IPS-20b (cell line): ENCODE measurements at regions not wholly inside any gene's neighbourhood (a gene's known extent, or its start where the extent isn't known, plus 50 kb on each side); places are given as distances from the start of the nearest gene placed in this dataset.

ENCODE experiments used
- H3K27ac ChIP-seq: one replicate; pipeline ENCODE4 v1.5.1; 2013; ENCODE audit warnings: low read length
- H3K27me3 ChIP-seq: 2 replicates; pipeline ENCODE4 v1.6.1; 2013; ENCODE audit warnings: mild to moderate bottlenecking, low read length, inconsistent platforms; ENCODE audit not compliant: insufficient read depth
- H3K36me3 ChIP-seq: 2 replicates; pipeline ENCODE4 v1.6.1; 2013; ENCODE audit warnings: low read depth, mild to moderate bottlenecking, inconsistent platforms, low read length, moderate library complexity; ENCODE audit not compliant: insufficient read depth
- H3K4me1 ChIP-seq: 2 replicates; pipeline ENCODE4 v1.6.1; 2013; ENCODE audit warnings: mild to moderate bottlenecking, control low read depth, inconsistent platforms, low read length, moderate library complexity; ENCODE audit not compliant: insufficient read depth
- H3K4me3 ChIP-seq: 2 replicates; pipeline ENCODE4 v1.5.1; 2013; ENCODE audit warnings: mild to moderate bottlenecking, low read length, inconsistent platforms
- H3K9ac ChIP-seq: 2 replicates; pipeline ENCODE4 v1.6.1; 2013; ENCODE audit warnings: low read depth, mild to moderate bottlenecking, inconsistent platforms, low read length, moderate library complexity
- H3K9me3 ChIP-seq: 2 replicates; pipeline ENCODE4 v1.6.1; 2013; ENCODE audit warnings: mild to moderate bottlenecking, low read depth, low read length, inconsistent platforms; ENCODE audit not compliant: insufficient read depth

DNA sequence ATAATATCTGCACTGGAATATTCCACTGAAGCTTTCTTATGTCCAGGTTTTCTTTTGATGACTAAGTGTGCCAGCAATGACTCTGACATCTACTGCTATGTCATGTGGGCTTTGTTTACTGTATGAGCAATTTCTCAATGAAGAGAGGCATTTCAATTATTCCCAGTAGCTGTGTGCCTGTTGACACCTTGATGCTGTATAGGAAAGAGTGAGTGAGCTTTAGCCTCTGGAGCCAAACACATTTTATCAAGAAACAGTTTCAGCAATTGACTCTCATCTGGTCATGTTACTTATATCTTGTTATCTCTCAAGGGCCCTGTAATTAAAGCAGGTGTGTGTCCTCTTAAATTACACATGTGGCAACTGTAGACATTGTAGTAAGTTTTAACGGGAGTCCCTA, 493.2 kb upstream of the FANCL start:
- H3K9me3 ChIP-seq, result no peaks in the 10 kb centered on the region
- no peaks in the 10 kb centered on the region for H3K27me3 ChIP-seq
- H3K4me3 ChIP-seq, result no peak overlapping the region
- no peaks in the 10 kb centered on the region for H3K36me3 ChIP-seq
- H3K4me1 ChIP-seq, result peaks cover 5% of the 10 kb centered on the region; the same call in 1 of the 2 replicates
- H3K9ac ChIP-seq, result no peak overlapping the region
- H3K27ac ChIP-seq, result no peak overlapping the region

DNA sequence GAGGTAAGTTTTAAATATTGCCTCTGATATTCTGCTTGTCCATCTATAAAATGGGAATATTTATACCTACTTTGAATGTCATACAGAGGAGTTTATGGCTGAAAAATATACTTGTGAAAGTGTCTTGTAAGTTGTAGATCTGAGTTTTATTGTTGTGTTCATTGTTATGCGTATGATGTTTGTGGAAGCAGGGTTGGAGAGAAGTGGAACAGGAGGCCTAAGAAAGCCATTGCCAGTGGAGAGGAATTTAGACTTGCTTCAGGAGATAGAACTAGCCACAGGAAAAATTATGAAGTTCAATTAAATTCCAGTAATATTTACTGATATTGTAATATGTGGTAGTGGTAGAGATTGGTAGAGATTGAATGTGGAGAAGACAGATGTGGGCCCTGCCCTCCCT, 491.9 kb upstream of the FANCL start:
- no peaks in the 10 kb centered on the region for H3K27me3 ChIP-seq
- no peaks in the 10 kb centered on the region for H3K9me3 ChIP-seq
- H3K9ac ChIP-seq, result no peak overlapping the region
- no peak overlapping the region for H3K4me3 ChIP-seq
- H3K36me3 ChIP-seq, result no peaks in the 10 kb centered on the region
- no peak overlapping the region for H3K27ac ChIP-seq
- H3K4me1 ChIP-seq, result peaks cover 5% of the 10 kb centered on the region; the same call in 1 of the 2 replicates

DNA sequence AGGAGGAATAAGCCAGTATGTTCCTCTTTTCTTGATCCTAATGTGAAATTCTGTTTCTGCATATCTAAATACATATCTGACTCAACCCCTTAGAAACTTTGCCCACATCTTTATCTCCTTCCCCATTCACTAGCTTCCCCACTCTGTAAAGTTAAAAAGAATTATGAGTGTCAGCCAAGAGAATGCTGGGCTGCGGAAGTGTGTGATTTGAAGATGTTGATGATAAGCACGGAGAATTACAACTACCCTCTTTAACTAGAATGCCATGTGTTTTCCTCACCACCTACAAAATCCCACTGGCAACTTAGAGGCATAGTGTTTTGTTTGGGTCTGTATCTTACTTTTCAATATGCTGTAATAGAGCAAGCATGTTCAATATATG, 490.4 kb upstream of the FANCL start:
- Histone ChIP-seq H3K4me3 (no peak overlapping the region), H3K4me1 (peaks cover 5% of the 10 kb centered on the region; the same call in 1 of the 2 replicates)

DNA sequence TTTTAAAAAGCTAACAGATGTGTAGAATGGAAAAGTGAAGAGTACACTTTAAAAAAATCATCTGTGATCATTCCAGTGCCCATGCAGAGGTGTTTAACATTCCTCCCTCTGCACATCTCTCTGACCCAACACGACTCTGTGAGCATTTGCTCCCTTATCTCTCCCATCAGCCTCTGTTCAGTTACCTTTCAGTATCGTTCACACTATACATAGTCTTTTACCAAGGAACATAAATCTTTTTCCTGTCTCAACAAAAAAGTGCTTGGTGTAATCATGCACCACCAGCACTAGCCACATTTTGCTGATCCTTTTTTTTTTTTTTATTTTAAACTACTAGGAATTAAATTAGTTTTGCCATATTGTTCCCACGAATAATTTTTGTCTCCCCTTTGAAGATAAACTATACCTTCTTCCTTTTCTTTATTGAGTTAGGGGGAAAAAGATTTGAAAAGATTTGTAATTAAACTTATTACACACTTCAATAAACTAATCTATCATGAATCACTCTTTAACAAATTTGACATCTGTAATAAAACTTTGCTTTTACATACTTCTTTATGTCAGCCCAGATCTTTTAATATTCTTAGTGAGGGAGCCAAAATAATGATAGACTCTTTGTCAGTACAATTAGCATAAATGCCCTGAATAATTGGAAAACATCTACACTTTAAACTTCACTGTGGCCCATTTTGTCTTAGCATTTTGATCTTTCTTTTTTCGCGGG, 489.8 kb upstream of the FANCL start:
- no peaks in the 10 kb centered on the region for H3K27me3 ChIP-seq
- peaks cover 5% of the 10 kb centered on the region; the same call in 1 of the 2 replicates for H3K4me1 ChIP-seq
- no peaks in the 10 kb centered on the region for H3K36me3 ChIP-seq
- H3K27ac ChIP-seq, result no peak overlapping the region
- H3K9ac ChIP-seq, result no peak overlapping the region
- H3K4me3 ChIP-seq, result no peak overlapping the region
- no peaks in the 10 kb centered on the region for H3K9me3 ChIP-seq

More for the DNA sequence above, 490.4 kb upstream of the FANCL start:
- Histone ChIP-seq H3K27ac (no peak overlapping the region), H3K9ac (no peak overlapping the region), H3K27me3 (no peaks in the 10 kb centered on the region), H3K36me3 (no peaks in the 10 kb centered on the region), H3K9me3 (no peaks in the 10 kb centered on the region)

DNA sequence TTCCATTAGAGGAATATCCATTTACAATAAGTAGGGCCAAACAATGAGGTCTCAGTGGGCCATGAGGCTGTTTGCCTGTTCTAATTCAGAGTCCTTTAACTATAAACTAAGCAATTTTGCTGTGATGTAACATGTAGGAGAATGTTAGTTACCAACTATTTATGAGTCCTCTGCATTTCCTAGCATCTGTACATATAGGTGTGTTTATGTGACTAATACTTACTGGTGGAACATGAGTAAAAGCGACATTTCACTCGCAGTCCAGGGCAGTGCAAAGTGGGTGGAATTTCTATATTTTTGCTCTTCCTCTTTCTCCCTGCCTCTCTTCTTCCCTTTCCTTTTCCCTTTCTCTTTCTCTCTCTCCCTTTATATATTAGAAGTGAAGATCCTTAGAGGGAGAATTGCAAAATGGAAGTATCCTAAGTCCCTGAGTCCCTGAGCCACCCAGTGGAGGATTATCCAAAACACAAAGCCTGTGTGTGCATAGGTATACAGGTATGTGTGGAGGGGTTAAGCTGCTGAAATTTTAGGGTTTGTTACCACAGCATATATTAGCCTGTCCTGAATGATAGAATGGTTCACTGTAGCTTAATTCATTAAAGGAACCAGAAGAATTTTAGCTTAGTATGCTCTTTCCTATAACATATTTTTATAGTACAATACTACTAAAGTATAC, 487.0 kb upstream of the FANCL start:
- Histone ChIP-seq H3K36me3 (no peaks in the 10 kb centered on the region), H3K4me3 (no peak overlapping the region), H3K27ac (no peak overlapping the region), H3K9ac (no peak overlapping the region), H3K27me3 (no peaks in the 10 kb centered on the region), H3K4me1 (peaks cover 4% of the 10 kb centered on the region; the same call in 1 of the 2 replicates), H3K9me3 (no peaks in the 10 kb centered on the region)

DNA sequence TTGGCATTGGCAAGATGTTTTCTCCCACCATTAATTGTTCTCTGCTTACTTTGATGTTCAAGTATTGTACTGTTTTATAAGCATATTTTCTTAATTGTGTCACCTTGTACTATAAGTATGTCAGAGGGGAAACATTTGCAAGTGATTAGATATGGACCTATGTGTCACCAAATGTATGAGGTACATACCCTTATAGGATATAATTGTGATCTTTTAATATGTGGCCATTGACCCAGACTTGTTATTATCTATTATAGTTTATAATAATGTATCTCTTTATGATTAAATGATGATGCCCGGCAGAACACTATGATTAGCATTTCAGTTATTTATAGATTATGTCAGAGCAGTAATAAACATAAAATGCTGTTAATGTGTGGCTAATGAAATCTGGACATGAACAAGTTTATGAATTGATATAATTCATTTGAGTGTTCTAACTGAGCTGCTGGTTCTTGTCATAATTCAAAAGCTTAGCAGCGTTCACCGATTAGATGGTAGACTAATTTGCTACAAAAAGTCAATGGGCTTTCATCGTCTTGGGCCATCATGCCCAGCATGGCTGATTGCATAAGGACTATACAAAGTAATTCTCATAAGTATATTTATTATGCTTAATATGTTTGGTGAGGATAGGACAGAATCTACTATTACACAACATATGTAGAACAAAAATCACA, 480.9 kb upstream of the FANCL start:
- no peaks in the 10 kb centered on the region for H3K9me3 ChIP-seq
- H3K36me3 ChIP-seq, result no peaks in the 10 kb centered on the region
- H3K4me1 ChIP-seq, result peaks cover 12% of the 10 kb centered on the region; the same call in 1 of the 2 replicates
- H3K9ac ChIP-seq, result no peak overlapping the region
- H3K4me3 ChIP-seq, result no peak overlapping the region
- H3K27me3 ChIP-seq, result no peaks in the 10 kb centered on the region
- H3K27ac ChIP-seq, result no peak overlapping the region

DNA sequence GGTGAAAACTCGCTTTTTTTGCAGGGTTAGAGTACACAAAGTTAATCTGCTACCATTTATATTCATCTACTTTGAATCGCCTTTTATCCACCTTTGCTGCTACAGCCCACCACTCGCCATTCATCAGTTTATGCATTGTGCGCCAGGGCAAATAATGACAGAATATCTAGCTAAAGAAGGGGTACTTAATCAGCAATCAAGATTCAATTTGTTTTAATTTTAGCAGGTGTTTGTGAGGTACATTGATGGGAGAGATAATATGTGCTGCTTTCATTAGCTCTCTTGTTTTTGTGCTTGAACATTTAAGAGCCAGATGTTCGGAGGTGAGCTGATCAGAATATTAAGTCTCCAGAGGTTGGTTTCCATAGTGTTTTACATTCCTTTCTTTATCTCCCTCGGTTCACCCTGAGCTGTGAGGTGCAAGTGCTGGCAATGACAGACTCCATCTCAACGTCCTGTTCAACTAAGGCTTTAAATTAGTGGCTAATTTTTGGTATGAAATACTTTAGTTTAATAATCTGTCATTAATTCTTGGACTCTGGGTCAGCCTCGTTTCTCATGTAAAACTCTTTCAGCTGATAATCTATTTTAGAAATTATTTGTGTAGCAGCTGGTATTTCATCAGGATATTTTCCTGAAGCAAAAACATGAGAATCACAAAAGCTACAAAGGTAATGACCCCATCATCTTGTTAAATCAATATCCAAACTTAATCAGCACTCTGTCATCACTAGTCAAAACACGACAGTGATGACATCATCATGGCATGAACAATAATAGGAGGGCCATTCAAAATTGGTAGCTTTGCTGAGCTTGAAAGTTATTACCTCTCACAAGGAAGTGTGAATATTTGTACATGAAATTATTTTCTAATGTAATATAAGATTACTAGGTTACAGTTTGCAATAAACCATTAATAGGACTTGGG, 479.9 kb upstream of the FANCL start:
- no peaks in the 10 kb centered on the region for H3K36me3 ChIP-seq
- no peak overlapping the region for H3K27ac ChIP-seq
- peak overlapping the region; percentile 17; the same call in 1 of the 2 replicates for H3K4me3 ChIP-seq
- H3K9ac ChIP-seq, result no peak overlapping the region
- peaks cover 12% of the 10 kb centered on the region; the same call in 1 of the 2 replicates for H3K4me1 ChIP-seq
- no peaks in the 10 kb centered on the region for H3K27me3 ChIP-seq
- H3K9me3 ChIP-seq, result no peaks in the 10 kb centered on the region

DNA sequence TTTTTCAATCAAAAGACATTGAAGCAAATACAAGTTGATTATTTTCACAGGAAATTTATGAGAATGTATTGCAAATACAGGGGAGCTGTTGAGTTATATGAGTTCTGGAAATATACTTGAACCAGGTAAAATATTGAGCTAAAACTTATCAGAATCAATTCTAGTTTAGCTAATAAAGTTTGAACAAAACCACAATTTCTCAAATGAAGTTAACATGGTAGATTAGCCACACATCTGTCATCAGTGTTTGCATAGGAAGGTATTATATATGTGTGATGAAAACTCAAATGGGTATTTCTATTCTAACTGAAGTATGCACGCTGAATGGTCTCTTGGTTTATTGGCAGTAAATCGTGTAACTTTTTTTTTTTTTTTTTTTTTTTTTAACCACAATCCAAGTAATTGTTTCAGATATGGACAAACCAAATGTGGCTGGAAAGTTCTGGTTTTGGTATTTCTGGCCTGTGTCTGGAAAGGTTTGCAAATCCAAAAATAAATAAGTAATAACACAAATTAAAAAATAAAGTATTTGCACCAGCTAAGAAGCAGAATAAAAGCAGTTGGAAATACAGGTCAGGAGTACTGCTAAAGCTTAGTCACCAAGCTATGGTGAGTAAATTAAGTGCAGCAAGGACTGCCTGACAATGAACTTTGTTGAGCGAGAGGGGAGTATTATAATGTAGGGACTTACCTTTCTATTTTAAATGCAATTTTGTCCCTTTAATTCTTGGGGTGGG, 479.1 kb upstream of the FANCL start:
- Histone ChIP-seq H3K4me3 (peak overlapping the region; percentile 17; the same call in 1 of the 2 replicates), H3K36me3 (no peaks in the 10 kb centered on the region), H3K27me3 (no peaks in the 10 kb centered on the region), H3K9me3 (no peaks in the 10 kb centered on the region), H3K9ac (no peak overlapping the region), H3K4me1 (peaks cover 12% of the 10 kb centered on the region; the same call in 1 of the 2 replicates), H3K27ac (no peak overlapping the region)

DNA sequence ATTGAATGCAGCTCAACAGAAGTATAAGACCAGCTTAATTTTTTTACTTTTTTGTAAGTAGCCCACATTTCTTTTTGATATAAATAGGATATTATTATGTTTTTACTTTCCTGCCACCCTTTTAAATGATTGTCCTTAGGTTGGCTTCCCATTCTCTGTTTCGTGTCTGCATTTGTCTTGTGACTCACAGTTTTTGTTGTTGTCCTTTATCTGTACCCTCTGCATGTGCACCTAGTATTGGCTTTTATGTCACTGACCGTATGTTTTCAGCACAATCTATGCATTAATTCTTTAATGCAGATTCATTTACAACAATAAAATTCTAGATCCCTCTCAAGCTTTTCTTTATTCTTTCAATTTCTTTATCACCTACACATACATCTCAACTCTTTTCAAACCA, 474.2 kb upstream of the FANCL start:
- Histone ChIP-seq H3K36me3 (no peaks in the 10 kb centered on the region), H3K4me3 (no peak overlapping the region), H3K27ac (no peak overlapping the region), H3K9me3 (no peaks in the 10 kb centered on the region), H3K4me1 (peaks cover 6% of the 10 kb centered on the region; the same call in 1 of the 2 replicates), H3K27me3 (no peaks in the 10 kb centered on the region), H3K9ac (no peak overlapping the region)

DNA sequence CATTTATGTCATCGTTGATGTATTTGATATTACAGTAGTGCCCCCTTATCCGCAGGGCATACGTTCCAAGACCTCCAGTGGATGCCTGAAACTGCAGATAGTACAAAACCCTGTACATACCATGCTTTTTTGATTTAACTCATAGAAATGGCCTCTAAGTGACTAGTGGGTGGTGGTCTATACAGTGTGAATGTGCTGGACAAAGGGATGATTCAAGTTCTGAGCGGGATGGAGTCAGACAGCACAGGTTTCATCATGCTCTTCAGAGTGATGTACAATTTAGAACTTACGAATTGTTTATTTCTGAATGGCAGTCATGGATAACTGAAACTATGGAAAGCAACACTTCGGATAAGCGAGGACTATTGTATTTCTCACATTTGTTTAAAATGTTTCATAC, 473.1 kb upstream of the FANCL start:
- no peaks in the 10 kb centered on the region for H3K36me3 ChIP-seq

More for the DNA sequence above, 473.1 kb upstream of the FANCL start:
- no peak overlapping the region for H3K27ac ChIP-seq
- peaks cover under 1% of the 10 kb centered on the region; the same call in 1 of the 2 replicates for H3K4me1 ChIP-seq
- no peak overlapping the region for H3K9ac ChIP-seq
- no peaks in the 10 kb centered on the region for H3K27me3 ChIP-seq
- no peaks in the 10 kb centered on the region for H3K9me3 ChIP-seq
- H3K4me3 ChIP-seq, result no peak overlapping the region
